HG02798 (cell line): ENCODE measurements at regions not wholly inside any gene's neighbourhood (a gene's known extent, or its start where the extent isn't known, plus 50 kb on each side); places are given as distances from the start of the nearest gene placed in this dataset.

ENCODE experiments used
- ATAC-seq: cut with Tn5 transposase; IDR thresholded peaks from one replicate; pipeline ENCODE4 v1.9.1; 2021; ENCODE audit warnings: mild to moderate bottlenecking; ENCODE audit not compliant: unreplicated experiment, poor library complexity

DNA sequence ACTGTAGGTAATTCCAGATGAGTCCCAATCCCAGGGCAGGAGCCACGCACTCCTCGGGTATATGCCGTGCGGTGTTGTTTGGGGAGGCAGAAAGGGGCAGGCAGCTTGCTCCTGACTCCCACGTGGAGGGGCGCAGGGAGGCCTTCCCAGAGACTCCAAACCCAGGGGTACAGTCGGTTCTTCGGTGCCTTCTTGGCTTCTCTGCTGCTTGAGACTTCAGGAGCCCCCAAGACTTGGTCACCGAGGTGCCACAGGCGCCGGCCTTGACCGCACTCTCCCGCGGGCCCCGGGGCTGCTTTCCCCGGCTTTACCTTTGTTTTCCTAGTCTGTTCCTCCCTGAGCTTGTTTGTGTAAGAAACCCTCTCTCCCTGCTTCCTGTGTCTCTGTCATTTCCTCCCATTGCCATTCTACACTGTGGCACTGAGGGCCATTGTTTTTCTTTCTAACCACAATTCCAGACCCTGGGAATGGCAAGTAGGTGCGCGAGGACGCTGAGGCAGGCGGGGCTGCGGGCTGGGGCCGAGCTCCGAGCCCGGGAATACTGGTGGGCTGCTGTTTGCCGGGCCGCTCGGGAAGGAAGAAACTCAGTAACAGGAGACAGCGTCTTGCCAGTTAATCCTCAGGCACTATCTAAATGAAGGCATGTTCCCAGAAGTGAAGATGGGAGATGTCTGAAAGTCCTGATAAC lies 215.6 kb upstream of the HEY2 start:
- ATAC-seq, result no peak

DNA sequence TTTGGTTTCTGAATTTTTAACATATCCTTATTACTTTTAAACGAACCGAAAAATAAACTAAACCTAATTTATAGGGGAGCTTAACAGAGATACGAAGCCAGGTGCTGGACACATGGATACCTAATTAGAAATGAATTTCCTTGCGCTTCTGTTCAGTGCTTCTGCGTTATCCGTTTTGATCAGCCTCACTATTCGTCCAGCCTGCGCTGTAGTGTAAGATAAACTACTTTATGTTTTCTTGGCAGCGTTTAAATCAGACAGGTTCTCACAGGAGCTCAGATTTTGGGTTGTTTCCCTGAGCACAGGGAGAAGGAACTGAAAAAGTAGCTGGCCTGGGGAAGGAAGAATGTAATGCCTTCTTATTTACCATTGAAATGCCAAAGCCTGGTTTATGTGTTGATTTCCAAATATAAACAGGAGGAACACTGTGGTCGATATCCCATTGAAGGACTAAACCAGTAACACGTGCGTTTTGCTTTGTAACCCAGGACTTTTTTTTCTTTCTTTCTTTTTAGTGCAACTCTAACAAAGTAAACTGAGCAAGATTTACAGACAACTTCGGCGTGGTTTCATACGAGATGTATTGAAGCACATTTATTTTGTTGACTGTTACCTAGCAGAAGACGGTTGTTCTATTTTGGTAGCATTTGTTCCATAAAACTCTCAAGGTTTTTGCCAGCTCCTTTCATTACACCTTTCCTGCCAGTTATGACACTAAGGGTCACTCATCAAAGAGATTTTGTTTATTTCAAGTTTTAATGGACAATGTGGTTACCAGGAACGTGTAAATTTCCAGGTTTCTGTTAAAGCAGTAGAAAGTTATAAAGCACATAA lies 214.8 kb upstream of the HEY2 start:
- no peak for ATAC-seq

DNA sequence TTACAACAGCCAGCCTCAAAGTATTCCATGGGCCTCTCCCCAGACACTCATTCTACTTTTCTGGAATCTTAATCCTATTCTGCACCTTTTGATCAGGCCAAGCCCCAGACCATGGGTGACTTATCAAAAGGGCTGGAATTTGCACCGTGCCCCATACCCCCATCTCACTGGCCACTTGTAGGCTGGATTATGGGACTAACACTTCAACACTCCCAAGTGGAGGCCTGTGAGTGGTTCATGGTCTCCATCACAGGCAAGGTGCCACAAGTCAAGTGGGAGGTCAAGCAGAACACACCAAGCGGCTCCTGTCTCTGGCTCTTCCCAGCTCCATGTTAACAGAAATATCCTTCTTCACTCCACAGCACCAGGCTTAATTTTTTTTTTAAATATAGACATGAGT lies 212.3 kb upstream of the HEY2 start:
- no peak for ATAC-seq

DNA sequence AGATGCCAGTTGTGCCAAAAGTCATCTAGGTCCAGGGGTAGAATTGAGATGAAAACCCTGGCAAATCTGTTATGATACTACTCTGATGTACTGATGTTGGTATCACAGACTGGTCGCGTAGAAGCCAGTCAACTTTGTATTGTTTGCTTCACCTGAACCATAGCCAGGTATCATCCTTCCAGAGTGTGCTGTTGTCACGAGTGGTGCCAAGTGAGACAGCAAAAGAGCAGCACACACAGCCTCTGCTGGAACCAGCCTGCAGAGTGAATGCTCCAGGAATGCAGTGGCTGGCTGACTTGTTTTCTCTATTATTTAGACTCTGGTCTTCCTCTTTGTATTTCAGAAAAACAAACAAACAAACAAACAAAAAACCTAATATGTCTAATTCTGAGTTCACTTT lies 209.5 kb upstream of the HEY2 start:
- no peak for ATAC-seq

DNA sequence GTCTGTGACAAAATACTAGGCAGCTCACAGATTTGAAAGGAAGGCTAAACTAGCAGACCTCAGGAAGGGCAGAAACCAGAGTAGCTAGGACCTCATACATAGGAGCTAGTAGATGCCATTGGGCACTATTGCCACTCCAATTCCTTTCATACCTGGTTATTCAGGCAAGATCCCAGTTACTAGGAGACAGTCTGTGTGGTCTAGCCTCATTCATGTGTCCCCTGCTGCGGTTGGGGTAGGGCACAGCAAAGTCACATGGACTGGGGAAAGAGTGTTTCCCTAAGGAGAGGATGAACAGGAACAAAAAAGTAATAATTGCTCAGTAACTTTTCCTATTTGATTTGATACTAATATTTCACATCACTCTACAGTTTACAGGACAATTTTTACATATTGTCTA lies 204.6 kb upstream of the HEY2 start:
- no peak for ATAC-seq

DNA sequence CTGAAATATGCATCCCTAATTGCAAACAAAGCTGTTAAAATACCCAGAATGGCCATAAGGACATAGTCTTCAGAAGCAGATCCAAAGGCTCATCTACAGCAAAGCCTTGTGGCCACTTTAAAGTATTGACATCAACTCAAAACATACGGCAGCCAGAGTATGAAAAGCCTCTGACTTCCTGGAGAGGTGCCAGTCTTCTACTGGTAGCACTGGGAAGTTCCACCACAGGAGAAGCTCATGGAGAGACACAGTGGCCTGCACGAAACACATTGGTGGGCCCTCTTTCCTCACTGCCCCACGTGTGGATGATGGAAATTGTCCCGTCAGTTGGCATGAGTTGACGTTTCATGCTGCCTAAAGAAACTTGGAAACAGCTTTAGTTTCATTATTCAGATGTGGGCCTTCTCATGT lies 202.6 kb upstream of the HEY2 start:
- ATAC-seq, result no peak

DNA sequence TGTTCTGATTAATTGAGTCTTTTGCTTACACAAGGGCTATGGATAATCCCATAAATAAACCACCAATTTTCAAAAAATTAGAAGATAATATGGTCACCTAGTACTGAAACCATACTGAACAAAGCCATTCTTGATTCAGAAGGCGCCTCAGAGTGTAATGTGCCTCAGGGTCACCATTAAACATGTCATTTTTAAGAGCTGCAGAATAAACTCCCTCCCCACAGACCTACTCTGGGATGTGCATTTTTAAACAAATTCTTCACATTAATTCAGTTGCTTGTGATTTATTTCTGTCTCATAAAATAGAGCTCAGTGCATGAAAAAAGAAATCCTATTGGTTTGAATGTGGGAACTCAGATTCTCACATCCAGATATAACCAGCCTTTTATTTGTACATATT lies 202.1 kb upstream of the HEY2 start:
- ATAC-seq, result no peak

DNA sequence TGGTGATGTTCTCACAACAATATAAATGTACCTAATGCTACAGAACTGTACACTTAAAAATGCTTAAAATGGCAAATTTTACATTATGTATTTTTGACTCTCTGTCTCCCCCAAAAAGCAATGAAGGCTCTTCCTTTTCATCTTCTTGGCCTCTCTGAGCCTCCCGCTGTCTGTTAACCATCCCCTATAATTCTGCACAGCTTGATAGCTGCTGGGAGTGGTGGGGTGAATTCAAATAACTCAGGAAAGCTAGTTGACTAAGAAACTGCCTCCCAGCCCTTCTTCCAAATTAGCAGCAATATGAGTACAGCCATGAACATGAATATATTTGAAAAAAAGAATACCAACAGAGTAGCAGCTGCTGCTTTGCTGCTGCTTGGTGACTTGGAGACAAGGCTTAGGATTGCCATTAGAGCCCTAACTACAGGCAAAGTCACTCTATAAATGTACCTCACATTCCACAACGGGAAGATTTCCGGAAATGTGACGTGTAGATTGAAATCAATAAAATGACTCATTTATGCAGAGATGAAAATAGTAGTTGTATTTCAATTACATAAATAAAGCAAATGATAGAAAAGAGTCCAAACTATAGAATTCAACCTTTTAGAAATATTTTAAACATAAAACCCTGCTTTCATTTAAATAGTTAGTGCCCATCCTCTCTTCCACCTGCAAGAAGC lies 200.1 kb upstream of the HEY2 start:
- no peak for ATAC-seq

DNA sequence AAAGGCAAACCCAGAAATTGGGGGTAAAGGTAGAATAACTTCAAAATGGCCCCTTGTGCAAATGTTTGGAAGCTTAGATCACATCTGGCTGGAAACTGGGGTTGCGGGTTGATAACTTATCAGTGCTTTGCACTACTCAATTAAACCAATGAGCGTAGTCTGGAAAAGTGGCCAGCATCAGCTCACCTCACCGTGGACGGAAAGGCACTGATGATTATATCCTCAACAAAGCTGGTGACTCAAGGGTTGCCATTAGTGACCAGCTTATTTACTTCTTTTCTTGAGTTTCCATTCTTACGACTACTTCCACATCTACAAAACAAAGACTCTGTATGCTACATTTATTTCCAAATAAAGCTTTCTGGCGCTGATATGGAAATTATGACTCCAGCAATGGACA lies 198.5 kb upstream of the HEY2 start:
- ATAC-seq, result no peak

DNA sequence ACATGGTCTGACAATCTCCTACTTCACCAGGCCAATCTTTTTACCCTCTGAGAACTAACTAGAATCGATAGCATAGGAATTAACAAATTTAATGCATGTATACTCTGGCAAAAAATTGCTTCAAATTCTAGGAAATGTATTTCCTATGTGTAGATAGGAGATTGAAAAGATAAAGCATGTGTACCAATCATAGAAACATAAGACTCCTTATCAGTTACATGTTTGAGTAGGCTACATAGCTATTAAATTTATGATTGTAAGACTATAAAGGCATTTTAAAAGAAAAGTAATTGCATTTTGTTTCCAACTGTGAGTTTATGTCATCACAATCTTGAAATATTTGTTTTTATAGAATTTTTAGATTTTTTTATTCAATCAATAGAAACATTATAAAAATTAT lies 196.6 kb upstream of the HEY2 start:
- no peak for ATAC-seq

DNA sequence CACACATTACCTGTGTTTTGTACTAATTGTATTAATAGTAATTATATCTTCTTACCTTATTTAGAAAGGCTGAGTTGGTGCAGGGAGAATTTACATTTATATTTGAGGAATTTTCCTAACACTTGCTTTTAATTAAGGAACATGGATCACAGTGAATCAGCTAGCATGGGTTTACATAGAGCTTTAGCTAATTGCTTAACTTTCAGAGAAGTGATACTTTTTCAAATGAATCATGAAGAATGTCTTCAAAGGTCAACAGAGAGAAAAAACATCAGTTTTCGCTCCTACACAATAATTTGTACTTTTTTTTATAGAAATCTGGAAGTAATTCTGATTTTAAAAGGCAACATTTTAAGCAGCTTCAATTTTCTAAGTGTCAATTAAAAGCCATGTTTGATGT lies 195.0 kb upstream of the HEY2 start:
- no peak for ATAC-seq

DNA sequence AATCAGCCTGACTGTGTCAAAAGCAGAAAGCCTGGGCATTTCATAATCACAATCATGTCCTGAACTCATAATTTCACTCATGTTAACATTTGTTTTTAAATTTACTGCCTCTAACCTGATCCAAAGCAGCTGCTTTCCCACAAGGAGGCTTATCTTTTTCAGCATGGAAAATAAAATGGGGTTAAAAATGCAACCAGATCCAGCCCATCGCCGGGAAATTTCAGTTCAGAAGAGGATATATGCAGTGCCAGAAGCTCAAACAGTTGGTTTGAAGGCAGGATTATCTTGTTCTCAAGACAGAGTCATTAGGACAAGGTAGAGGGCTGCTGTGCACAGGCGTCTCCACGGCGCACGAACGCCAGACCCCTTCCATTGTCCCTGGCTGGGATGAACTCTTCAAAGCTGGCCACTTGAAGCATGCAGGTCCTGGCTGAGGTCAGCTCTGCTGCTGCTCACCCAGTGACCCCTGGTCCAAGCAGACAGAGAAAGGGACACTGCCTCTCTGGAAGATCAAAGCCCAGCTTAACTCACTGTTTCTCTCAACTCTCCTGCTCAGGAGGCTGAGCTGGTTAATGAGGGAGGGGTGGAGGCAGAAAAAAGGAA lies 191.1 kb upstream of the HEY2 start:
- ATAC-seq, result no peak

DNA sequence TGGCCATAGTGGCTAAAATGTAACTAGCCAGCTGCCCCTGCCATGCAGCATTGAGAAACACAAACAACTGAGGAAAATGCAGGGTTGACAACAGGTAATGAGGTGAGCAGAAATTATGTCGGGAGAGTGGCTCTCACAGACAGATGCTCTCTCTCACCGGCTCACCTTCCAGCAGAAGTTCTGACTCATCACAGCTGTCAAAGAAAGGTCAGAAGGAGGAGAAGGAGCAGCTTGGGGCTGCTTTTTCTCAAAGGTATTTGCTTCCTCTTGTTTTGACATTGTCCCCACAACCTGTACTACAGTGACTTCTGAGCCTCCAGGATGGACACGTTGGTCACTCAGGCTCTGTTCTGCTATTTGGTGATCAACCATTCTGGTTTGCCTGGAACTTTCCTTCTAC lies 190.5 kb upstream of the HEY2 start:
- no peak for ATAC-seq

DNA sequence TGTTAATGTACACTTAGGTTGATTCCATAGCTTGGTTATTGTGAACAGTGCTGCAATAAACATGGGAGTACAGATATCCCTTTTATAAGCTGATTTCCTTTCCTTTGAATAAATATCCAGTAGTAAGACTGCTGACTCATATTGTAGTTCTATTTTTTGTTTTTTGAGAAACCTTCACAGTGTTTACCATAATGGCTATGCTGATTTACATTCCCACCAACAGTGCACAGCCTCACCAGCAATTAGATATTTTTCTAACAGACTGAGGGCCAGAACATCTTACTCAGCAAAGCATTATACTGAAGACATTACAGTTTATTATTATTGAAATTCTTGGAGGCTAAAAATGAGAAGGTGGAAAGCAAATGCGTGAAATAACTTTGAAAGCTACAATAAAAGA lies 187.3 kb upstream of the HEY2 start:
- no peak for ATAC-seq

DNA sequence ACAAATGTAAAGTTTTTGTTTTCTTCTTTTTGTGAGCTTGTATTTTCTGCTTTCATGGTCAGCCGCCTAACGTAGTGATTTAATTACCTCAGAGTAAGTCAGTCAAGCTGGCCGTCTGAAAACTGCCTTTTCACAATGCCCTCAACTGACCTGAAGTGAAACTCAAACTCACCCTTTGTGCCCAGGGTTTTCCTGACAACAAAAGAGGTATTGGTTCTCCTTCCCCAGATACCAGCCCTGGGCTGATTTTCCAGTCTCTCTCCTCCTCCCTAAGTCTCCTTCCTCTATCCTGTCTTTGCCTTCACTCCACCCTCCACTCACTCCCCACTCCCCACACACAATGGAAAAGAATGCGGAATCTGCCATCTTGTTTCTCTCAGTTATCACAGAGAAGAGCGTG lies 184.5 kb upstream of the HEY2 start:
- ATAC-seq, result no peak

DNA sequence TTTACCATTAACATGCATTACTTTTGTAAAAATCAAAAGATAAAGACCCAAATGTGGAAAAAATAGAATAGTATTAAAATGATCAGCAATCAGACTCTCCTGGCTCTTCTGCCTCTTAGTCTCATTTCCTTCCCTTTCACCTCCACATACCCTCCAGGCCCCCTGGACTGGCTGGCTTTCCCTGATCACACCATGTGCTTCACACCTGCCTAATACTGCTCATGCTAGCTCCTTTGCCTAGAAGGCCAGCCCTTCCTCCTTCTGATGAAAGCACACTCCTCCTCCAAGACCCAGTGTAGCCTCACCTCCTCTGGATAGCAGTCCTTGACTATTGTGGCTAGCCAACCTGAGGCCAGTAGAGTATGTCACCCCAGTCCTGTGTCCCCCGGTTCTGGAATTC lies 182.0 kb upstream of the HEY2 start:
- ATAC-seq, result no peak

DNA sequence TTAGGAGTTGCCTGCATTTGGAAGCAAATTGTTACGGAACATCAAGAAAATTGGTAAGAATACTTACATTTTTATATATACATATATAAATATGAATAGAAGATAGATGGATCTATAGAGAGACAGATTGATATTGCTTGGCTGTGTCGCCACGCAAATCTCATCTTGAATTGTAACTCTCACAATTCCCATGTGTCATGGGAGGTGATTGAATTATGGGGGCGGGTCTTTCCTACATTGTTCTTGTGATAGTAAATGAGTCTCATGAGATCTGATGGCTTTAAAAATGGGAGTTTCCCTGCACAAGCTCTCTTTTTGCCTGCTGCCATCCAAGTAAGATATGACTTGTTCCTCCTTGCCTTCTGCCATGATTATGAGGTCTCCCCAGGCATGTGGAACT lies 180.8 kb upstream of the HEY2 start:
- no peak for ATAC-seq

DNA sequence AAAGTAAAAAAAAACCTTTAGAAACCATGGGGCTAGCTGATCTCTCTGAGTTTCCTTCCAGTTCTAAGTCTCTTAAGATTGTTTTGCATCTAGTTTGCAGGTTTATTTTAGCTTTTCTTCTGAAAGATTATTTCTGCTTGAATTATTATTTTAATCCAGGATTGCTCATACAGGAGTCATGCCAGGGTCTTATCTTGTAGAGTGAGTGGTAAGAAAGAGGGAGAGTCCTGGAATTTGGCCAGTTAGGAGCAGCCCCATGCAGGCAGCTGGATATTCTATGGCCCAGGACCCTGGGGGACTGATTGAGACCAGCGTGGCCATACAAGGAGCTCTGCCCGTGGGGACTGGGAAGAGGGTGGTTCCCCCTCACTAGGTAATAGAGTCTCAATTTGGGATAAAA lies 178.9 kb upstream of the HEY2 start:
- ATAC-seq, result no peak

DNA sequence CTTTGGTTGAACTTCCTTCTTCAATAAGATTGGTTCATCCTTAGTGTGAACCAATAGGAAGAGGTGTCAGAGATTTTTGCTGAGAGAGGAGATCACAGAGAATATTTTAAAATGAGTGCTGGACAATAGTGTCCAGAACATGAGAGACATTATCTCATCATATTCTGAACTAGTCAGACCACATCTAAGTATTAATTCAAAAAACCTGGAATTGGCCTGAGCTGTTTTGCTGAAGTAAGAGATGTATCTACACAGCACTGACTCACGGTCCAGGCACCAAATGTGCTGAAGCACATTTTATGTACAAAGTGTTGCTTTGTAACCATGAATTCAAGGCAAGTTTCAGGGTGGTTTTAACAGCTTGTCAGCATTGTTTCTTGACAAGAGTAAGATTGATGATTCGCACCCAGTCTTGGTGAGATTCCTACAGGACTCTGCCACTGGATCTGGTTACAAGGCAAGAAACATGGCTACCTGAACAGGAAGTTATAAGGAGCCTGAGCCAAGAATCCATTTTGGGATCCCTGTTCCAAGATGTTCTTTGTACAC lies 178.2 kb upstream of the HEY2 start:
- no peak for ATAC-seq

DNA sequence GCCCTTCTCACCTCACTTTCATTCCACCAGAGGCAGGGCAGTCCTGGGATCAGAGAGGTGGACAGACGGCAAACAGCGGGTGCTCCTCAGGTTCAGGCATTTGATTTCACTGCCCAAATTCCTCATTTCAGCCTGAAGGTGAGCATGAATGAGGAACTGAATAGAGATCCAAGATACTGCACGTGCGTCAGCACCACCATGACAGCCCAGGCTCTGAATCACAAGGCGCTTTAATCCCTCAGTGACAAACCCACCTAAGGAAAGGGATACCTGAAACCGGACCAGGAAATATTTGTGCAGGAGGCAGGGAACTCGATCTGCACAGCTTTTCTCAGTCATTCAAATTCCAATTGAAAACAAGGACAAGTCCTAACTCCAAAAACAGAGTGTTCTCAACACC lies 174.8 kb upstream of the HEY2 start:
- no peak for ATAC-seq

DNA sequence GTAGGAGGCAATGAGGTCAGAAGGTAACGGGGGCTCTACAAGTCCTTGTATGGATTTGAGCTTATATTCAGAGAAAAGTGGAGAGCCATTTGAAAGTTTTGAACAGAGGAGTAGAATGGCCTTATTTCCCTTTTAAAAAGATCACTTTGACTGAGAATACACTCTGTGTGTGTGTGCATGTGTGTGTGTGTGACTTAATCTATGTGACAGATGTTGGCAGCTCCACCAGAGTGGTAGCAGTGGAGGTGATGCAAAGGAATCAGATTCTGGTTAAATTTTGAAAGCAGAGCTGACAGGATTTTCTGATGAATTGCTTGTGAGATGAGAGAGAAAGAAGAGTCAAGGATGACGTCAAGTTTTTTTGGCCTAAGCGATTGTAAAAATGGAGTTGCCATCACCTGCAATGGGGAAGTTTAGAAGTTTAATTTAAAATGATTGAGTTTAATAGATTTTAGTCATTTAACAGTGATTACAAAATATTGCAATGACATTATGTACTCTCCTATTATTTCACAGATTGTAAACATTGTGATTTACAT lies 172.2 kb upstream of the HEY2 start:
- ATAC-seq, result no peak
